ENCODE measurements at regions not wholly inside any gene's neighbourhood (a gene's known extent, or its start where the extent isn't known, plus 50 kb on each side); places are given as distances from the start of the nearest gene placed in this dataset.

GRCh38 chr21:27134516-27134915, 167.6 kb upstream of the ADAMTS5 start:
- H3K4me3 ChIP-seq, result no peak overlapping the region
- DNase-seq (ENCODE audit: low spot score), result no peak
- no peak overlapping the region for H3K27ac ChIP-seq
- no peaks in the 10 kb centered on the region for H3K9me3 ChIP-seq (ENCODE audit: low read depth)
- H3K36me3 ChIP-seq, result no peaks in the 10 kb centered on the region
- Mint-ChIP-seq H3K4me3 (no peak overlapping the region), H3K36me3 (no peaks in the 10 kb centered on the region), H3K27ac (no peak overlapping the region), H3K9me3 (no peaks in the 10 kb centered on the region), H3K4me1 (no peaks in the 10 kb centered on the region), H3K27me3 (ENCODE audit: insufficient read depth, low read depth) (no peaks in the 10 kb centered on the region)
- no peak for TF ChIP-seq EZH2 (IDR thresholded peaks at IDR 0.05)
- TF ChIP-seq EZH2phosphoT487 (IDR thresholded peaks at IDR 0.05), result no peak
- TF ChIP-seq CTCF (IDR thresholded peaks at IDR 0.05), result no peak
- no peak overlapping the region for H3K4me2 ChIP-seq
- H4K20me1 ChIP-seq (ENCODE audit: low read depth), result no peaks in the 10 kb centered on the region
- no peak overlapping the region for H3K9ac ChIP-seq
- no peaks in the 10 kb centered on the region for H3K79me2 ChIP-seq (ENCODE audit: low read depth)
- H2AFZ ChIP-seq (replicated peaks), result no peak overlapping the region
- no peaks in the 10 kb centered on the region for H3K4me1 ChIP-seq
- H3F3A ChIP-seq (ENCODE audit: low read depth), result no peaks in the 10 kb centered on the region
- H3K27me3 ChIP-seq, result no peaks in the 10 kb centered on the region

- Mint-ChIP-seq H3K27ac (no peak overlapping the region), H3K9me3 (no peaks in the 10 kb centered on the region), H3K36me3 (no peaks in the 10 kb centered on the region), H3K4me1 (no peaks in the 10 kb centered on the region), H3K4me3 (no peak overlapping the region), H3K27me3 (ENCODE audit: insufficient read depth, low read depth) (no peaks in the 10 kb centered on the region)
- H3K27me3 ChIP-seq, result no peaks in the 10 kb centered on the region
- H3K4me1 ChIP-seq, result no peaks in the 10 kb centered on the region
- peak; percentile 2 for DNase-seq (ENCODE audit: low spot score)
- H2AFZ ChIP-seq (replicated peaks), result no peak overlapping the region
- H3F3A ChIP-seq (ENCODE audit: low read depth), result no peaks in the 10 kb centered on the region
- no peaks in the 10 kb centered on the region for H3K36me3 ChIP-seq
- H3K9me3 ChIP-seq (ENCODE audit: low read depth), result no peaks in the 10 kb centered on the region
- no peak overlapping the region for H3K4me2 ChIP-seq
- H4K20me1 ChIP-seq (ENCODE audit: low read depth), result no peaks in the 10 kb centered on the region
- H3K4me3 ChIP-seq, result no peak overlapping the region
- H3K9ac ChIP-seq, result no peak overlapping the region
- H3K27ac ChIP-seq, result no peak overlapping the region
- TF ChIP-seq CTCF (IDR thresholded peaks at IDR 0.05), result no peak
- no peak for TF ChIP-seq EZH2phosphoT487 (IDR thresholded peaks at IDR 0.05)
- TF ChIP-seq EZH2 (IDR thresholded peaks at IDR 0.05), result no peak
- H3K79me2 ChIP-seq (ENCODE audit: low read depth), result no peaks in the 10 kb centered on the region
These were observed 165.4 kb upstream of the ADAMTS5 start for GRCh38 chr21:27132266-27132665.

- H3K27me3 Mint-ChIP-seq (ENCODE audit: insufficient read depth, low read depth), result no peaks in the 10 kb centered on the region
- Histone ChIP-seq H3F3A (ENCODE audit: low read depth) (no peaks in the 10 kb centered on the region), H3K9me3 (ENCODE audit: low read depth) (no peaks in the 10 kb centered on the region), H3K27ac (no peak overlapping the region), H3K79me2 (ENCODE audit: low read depth) (no peaks in the 10 kb centered on the region), H3K9ac (no peak overlapping the region), H3K27me3 (no peaks in the 10 kb centered on the region), H3K4me3 (no peak overlapping the region), H3K4me2 (no peak overlapping the region), H4K20me1 (ENCODE audit: low read depth) (no peaks in the 10 kb centered on the region), H3K4me1 (no peaks in the 10 kb centered on the region), H2AFZ (replicated peaks) (no peak overlapping the region), H3K36me3 (no peaks in the 10 kb centered on the region)
- TF ChIP-seq EZH2 (IDR thresholded peaks at IDR 0.05) (no peak), EZH2phosphoT487 (IDR thresholded peaks at IDR 0.05) (no peak), CTCF (IDR thresholded peaks at IDR 0.05) (no peak)
- H3K4me3 Mint-ChIP-seq, result no peak overlapping the region
- no peaks in the 10 kb centered on the region for H3K4me1 Mint-ChIP-seq
- no peak overlapping the region for H3K27ac Mint-ChIP-seq
- H3K36me3 Mint-ChIP-seq, result no peaks in the 10 kb centered on the region
- DNase-seq (ENCODE audit: low spot score), result no peak
- H3K9me3 Mint-ChIP-seq, result no peaks in the 10 kb centered on the region
These were observed 163.3 kb upstream of the ADAMTS5 start for GRCh38 chr21:27130154-27130553.

- no peak overlapping the region for H3K27ac Mint-ChIP-seq
- H3K4me1 ChIP-seq, result no peaks in the 10 kb centered on the region
- H3K4me2 ChIP-seq, result no peak overlapping the region
- no peak overlapping the region for H2AFZ ChIP-seq (replicated peaks)
- no peak overlapping the region for H3K27ac ChIP-seq
- H3K36me3 ChIP-seq, result no peaks in the 10 kb centered on the region
- no peaks in the 10 kb centered on the region for H3F3A ChIP-seq (ENCODE audit: low read depth)
- TF ChIP-seq CTCF (IDR thresholded peaks at IDR 0.05), result no peak
- no peak for TF ChIP-seq EZH2 (IDR thresholded peaks at IDR 0.05)
- TF ChIP-seq EZH2phosphoT487 (IDR thresholded peaks at IDR 0.05), result no peak
- no peaks in the 10 kb centered on the region for H4K20me1 ChIP-seq (ENCODE audit: low read depth)
- H3K4me3 ChIP-seq, result no peak overlapping the region
- H3K4me3 Mint-ChIP-seq, result no peak overlapping the region
- H3K9me3 ChIP-seq (ENCODE audit: low read depth), result no peaks in the 10 kb centered on the region
- peaks cover 2% of the 10 kb centered on the region for H3K27me3 Mint-ChIP-seq (ENCODE audit: insufficient read depth, low read depth)
- H3K9me3 Mint-ChIP-seq, result no peaks in the 10 kb centered on the region
- no peak for DNase-seq (ENCODE audit: low spot score)
- no peaks in the 10 kb centered on the region for H3K4me1 Mint-ChIP-seq
- H3K27me3 ChIP-seq, result no peaks in the 10 kb centered on the region
- H3K79me2 ChIP-seq (ENCODE audit: low read depth), result no peaks in the 10 kb centered on the region
- H3K9ac ChIP-seq, result no peak overlapping the region
- no peaks in the 10 kb centered on the region for H3K36me3 Mint-ChIP-seq
These were observed 162.8 kb upstream of the ADAMTS5 start for GRCh38 chr21:27129694-27130093.
